GM13977 (cell line): ENCODE measurements at regions not wholly inside any gene's neighbourhood (a gene's known extent, or its start where the extent isn't known, plus 50 kb on each side); places are given as distances from the start of the nearest gene placed in this dataset.

ENCODE experiments used
- DNase-seq: peaks from one replicate; pipeline ENCODE4 v3.0.0; 2012; ENCODE audit warnings: low spot score
- in situ Hi-C: fragments of 300-500 bp; cut with MboI; formaldehyde crosslinking; loops from one replicate; pipeline ENCODE4 v1.12.0; 2022; ENCODE audit warnings: low sequenced_read_pairs, low pct_unique_long_range_greater_than_20kb, mixed read lengths, inconsistent platforms; ENCODE audit not compliant: unreplicated experiment
- TF ChIP-seq, protein P1 (sequence below): IDR thresholded peaks from 2 replicates; pipeline ENCODE4 v1.5.1; 2012; ENCODE audit warnings: mild to moderate bottlenecking, control low read depth; ENCODE audit not compliant: insufficient read depth; ENCODE audit errors: extremely low read depth, missing control alignments

DNA sequence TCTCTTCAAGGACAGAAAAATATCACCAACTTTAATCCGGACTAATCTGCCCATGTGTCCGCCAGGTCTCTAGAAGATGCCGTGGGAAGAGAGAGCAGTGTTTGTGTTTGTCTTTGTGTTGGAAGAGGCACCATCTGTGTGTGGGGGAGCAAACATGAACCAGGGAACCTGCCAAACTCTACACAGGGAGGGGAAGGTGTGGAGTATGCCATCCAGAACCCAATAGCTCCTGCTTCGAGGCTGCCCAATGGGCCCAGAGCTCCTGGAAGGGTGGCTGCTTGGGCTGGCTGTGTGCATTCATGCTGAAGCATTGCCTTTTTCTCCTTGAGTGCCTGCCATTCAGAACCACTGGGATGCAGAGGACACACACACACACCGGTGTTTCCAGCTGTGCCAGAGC, 536.2 kb downstream of the MID1IP1 start:
- TF ChIP-seq, protein P1, sequence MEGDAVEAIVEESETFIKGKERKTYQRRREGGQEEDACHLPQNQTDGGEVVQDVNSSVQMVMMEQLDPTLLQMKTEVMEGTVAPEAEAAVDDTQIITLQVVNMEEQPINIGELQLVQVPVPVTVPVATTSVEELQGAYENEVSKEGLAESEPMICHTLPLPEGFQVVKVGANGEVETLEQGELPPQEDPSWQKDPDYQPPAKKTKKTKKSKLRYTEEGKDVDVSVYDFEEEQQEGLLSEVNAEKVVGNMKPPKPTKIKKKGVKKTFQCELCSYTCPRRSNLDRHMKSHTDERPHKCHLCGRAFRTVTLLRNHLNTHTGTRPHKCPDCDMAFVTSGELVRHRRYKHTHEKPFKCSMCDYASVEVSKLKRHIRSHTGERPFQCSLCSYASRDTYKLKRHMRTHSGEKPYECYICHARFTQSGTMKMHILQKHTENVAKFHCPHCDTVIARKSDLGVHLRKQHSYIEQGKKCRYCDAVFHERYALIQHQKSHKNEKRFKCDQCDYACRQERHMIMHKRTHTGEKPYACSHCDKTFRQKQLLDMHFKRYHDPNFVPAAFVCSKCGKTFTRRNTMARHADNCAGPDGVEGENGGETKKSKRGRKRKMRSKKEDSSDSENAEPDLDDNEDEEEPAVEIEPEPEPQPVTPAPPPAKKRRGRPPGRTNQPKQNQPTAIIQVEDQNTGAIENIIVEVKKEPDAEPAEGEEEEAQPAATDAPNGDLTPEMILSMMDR: no peak
- no peak for DNase-seq
- in situ Hi-C loops: no loop called here

DNA sequence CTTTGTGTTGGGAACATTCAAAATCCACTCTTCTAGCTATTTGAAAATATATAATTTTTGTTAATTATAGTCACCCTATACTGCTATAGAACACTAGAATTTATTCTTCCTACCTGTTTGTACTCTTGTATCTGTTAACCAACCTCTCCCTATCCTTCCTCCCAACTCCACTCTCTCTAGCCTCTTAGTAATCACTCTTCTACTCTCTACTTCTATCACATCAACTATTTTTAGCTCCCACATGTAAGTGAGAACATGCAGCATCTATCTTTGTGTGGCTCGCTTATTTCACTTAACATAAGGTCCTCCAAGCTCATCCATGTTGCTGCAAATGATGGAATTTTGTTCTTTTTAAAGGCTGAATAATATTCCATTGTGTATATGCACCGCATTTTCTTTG, 537.3 kb downstream of the MID1IP1 start:
- TF ChIP-seq, protein P1: no peak
- DNase-seq: no peak
- in situ Hi-C loops: no loop called here

DNA sequence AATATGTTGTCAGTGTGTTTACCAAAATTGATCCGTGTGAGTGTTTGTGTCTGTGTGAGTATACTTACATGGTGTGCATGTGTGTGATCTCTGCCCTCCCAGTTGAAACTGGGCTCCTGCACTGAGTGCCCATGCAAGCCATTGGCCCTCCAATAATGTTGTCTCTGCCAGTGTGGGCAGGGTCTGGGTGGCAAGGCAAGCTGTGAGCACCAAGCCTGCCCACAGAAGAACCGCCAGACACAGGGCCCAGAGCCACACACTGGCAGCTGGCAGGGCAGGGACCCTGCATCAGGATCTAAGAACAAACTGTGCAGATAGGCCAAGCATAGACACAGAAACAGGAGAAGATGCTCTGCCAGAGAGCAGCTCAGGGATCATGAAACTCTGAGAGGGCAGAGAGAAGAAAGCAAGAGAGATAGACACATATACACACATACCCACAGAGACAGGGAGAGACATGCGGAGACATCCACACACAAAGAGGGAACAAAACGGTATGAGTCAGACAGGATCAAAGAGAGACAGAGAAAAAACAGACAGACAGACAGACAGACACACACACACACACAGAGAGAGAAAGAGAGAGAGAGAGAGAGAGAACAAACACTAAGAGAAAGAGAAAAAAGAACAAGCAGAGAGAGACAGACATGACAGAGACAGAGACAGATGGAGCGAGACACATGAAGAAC, 555.0 kb downstream of the MID1IP1 start:
- no peak for DNase-seq
- in situ Hi-C loops: no loop called here
- TF ChIP-seq, protein P1: no peak

DNA sequence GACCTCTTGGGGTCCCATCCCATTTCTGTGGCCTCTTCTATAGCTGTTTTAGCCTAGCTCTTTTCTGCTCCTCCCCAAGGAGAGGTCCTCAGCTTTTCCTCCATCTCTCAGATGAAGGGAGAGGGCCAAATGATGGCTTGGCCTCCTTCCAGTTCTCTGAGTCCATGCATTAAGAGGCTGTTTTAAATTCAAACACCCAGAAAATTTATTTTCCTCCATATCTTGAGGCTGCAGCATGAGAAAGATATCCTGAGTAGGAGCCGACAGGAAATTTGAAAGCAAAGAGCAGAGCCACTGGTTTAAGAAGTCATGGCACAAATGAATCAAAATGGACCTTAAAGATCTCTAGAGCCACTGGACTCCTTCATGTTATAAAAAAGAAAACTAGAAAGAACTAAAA, 558.8 kb downstream of the MID1IP1 start:
- TF ChIP-seq, protein P1: no peak
- in situ Hi-C loops: no loop called here
- DNase-seq: no peak

DNA sequence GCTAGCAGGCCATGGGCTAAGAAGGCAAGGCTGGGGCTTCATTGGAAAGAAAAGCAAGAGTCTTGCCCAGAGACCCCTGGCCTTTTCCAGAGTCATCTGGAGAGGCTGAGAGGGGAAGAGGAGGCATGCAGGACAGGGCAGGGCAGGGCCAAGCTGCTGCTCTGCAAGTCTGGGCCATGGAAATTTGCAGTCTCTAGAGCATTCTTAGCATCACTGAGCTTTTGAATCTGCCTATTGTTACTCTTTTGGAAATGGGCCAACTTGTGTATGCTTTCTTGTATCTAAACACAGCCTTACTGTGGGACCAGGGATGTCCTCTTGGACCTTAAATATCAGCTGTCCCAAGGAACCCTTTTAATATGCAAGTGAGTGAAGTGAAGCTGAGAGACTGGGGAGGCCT, 560.5 kb downstream of the MID1IP1 start:
- TF ChIP-seq, protein P1: no peak
- DNase-seq: no peak
- in situ Hi-C loops: no loop called here

DNA sequence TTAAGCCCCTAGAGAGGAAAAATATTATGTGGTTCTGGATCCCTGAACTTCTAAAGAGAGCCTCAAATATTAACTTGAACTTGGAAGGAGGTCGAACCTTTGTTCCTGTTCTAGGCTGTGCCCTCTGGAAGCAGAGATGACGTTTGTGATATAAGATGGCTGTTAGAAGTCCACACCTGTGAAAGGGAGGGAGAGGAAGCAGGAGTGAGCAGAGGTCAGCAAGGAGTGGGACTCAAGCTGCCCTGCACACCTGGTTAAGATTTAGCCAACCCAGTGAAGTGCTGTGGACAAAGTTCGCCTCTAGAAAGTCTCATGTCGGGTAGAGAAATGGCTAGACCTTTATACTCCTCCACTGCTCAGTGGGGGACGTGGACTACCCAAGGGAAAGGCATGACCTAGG, 566.2 kb downstream of the MID1IP1 start:
- in situ Hi-C loops: no loop called here

More for the DNA sequence above, 566.2 kb downstream of the MID1IP1 start:
- DNase-seq: no peak
- TF ChIP-seq, protein P1: no peak
